ENCODE measurements at regions not wholly inside any gene's neighbourhood (a gene's known extent, or its start where the extent isn't known, plus 50 kb on each side); places are given as distances from the start of the nearest gene placed in this dataset.
"Not testable (repeated sequence)": the region's sequence is repeated elsewhere in the genome, so short reads cannot be mapped to it uniquely, and the experiment has no call there.

- TF ChIP-seq TP53 (CRISPR knock-in tag; IDR thresholded peaks at IDR 0.05) (no peak), HOXA7 (CRISPR knock-in tag; IDR thresholded peaks at IDR 0.05) (no peak), MYC (IDR thresholded peaks at IDR 0.05; ENCODE audit: borderline replicate concordance, low read length) (no peak), FOSL2 (IDR thresholded peaks at IDR 0.05) (no peak), FOSL2 (CRISPR knock-in tag; IDR thresholded peaks at IDR 0.05) (no peak), HEYL (CRISPR knock-in tag; IDR thresholded peaks at IDR 0.05) (no peak), ZSCAN20 (CRISPR knock-in tag; IDR thresholded peaks at IDR 0.05) (no peak), NPAS2 (CRISPR knock-in tag; IDR thresholded peaks at IDR 0.05; ENCODE audit: borderline replicate concordance) (no peak)
- TF ChIP-seq, protein P1, sequence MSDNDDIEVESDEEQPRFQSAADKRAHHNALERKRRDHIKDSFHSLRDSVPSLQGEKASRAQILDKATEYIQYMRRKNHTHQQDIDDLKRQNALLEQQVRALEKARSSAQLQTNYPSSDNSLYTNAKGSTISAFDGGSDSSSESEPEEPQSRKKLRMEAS (IDR thresholded peaks at IDR 0.05): no peak
- ChIA-PET POLR2A (interaction anchor here (0.6 kb wide), 1 partner anchor 376 kb away, joined by 3 read pairs; no protein-coding TSS in a partner anchor), CTCF (interaction anchor here (0.5 to 1.1 kb wide), 2 partner anchors 45 to 107 kb away, joined by 3 to 4 read pairs; no protein-coding TSS in a partner anchor)
- no peak for FAIRE-seq
- no peaks in the 10 kb centered on the region for H3K4me1 ChIP-seq
- 0 out of 6 replicates have a peak, but pooled peaks of 1 of the 2 experiments have one; percentile 43 for ATAC-seq
- no peak overlapping the region for H3K4me2 ChIP-seq
- H3K4me3 ChIP-seq: no peak overlapping the region
- 73% methylated on average over 4 of the region's 4 CpGs for WGBS (ENCODE audit: missing lambda C conversion rate)
- H3K27ac ChIP-seq: no peak overlapping the region
- 0 out of 3 replicates have a peak, but pooled peaks cover 4% of the 10 kb centered on the region for H3K9me3 ChIP-seq
- no peak for DNase-seq (ENCODE audit: low read depth in 1 of 2, low spot score in 1 of 2)
These were observed 75.1 kb downstream of the TEX35 start for GRCh38 chr1:178587975-178588374.

DNA sequence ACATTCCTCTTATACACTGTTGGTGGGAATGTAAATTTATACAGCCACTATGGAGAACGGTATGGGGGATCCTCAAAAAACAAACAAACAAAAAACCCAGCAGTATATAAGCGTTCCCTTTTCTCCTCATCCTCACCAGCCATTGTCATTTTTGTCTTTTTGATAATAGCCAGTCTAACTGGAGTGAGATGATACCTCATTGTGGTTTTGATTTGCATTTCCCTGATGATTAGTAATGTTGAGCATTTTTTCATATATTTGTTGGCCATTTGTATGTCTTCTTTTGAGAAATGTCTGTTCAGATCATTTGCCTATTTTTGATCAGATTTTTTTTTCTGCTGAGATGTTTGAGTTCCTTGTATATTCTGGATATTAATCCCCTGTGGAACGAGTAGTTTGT lies 76.1 kb downstream of the TEX35 start:
- H3K4me1 ChIP-seq; H3K27ac ChIP-seq; POLR2A ChIA-PET; H3K4me2 ChIP-seq; H3K4me3 ChIP-seq; ATAC-seq; DNase-seq (ENCODE audit: low read depth in 1 of 2, low spot score in 1 of 2); FAIRE-seq; H3K9me3 ChIP-seq: not testable (repeated sequence)
- 25% methylated on average over 3 of the region's 3 CpGs for WGBS (ENCODE audit: missing lambda C conversion rate)
- CTCF ChIA-PET: interaction anchor here (0.6 kb wide), 1 partner anchor 30 kb away, joined by 3 read pairs; no protein-coding TSS in a partner anchor

DNA sequence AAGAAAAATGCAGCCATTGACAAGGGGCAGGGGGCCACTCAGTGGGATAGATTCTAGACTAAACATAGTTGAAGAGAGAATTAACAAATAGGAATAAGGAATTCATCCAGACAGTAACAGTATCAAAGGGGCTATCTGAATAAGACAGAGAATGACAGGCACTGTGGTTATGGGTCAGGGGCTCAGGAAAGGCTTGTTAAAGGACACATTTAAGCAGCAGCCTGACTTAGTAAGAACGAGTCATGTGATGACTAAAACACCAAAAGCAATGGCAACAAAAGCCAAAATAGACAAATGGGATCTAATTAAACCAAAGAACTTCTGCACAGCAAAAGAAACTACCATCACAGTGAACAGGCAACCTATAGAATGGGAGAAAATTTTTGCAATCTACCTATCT lies 78.9 kb downstream of the TEX35 start:
- ATAC-seq; H3K4me1 ChIP-seq; FAIRE-seq; H3K4me3 ChIP-seq; H3K4me2 ChIP-seq; DNase-seq (ENCODE audit: low read depth in 1 of 2, low spot score in 1 of 2); H3K27ac ChIP-seq; H3K9me3 ChIP-seq: not testable (repeated sequence)
- CTCF ChIA-PET: interaction anchor here (1.1 kb wide), 1 partner anchor 10 kb away, joined by 4 read pairs; no protein-coding TSS in a partner anchor
- POLR2A ChIA-PET: interaction anchor here (1.0 kb wide), 1 partner anchor 33 kb away, joined by 3 read pairs; no protein-coding TSS in a partner anchor
- 15% methylated on average over 1 of the region's 1 CpG for WGBS (ENCODE audit: missing lambda C conversion rate)

- DNase-seq (ENCODE audit: low read depth in 1 of 2, low spot score in 1 of 2): no peak
- POLR2A ChIA-PET: no interaction called here
- ATAC-seq: no peak
- 0 out of 3 replicates have a peak, but pooled peaks cover 4% of the 10 kb centered on the region for H3K9me3 ChIP-seq
- H3K4me2 ChIP-seq: no peak overlapping the region
- H3K27ac ChIP-seq: no peak overlapping the region
- TF ChIP-seq POLR2AphosphoS2 (conservative IDR thresholded peaks at IDR 0.05; ENCODE audit: low read length) (no peak), FOSL2 (IDR thresholded peaks at IDR 0.05) (no peak), FOSL2 (CRISPR knock-in tag; IDR thresholded peaks at IDR 0.05) (no peak), RFX5 (IDR thresholded peaks at IDR 0.05) (no peak), NPAS2 (CRISPR knock-in tag; IDR thresholded peaks at IDR 0.05; ENCODE audit: borderline replicate concordance) (no peak), BHLHE40 (IDR thresholded peaks at IDR 0.05; ENCODE audit: low read depth, low read length) (no peak), RARB (CRISPR knock-in tag; IDR thresholded peaks at IDR 0.05) (no peak), ZC3H11A (IDR thresholded peaks at IDR 0.05) (no peak), MYC (IDR thresholded peaks at IDR 0.05; ENCODE audit: borderline replicate concordance, low read length) (no peak), HOXB13 (CRISPR knock-in tag; IDR thresholded peaks at IDR 0.05; ENCODE audit: low read depth) (no peak), CEBPB (IDR thresholded peaks at IDR 0.05) (no peak), BCL3 (IDR thresholded peaks at IDR 0.05) (no peak), ZFP36 (IDR thresholded peaks at IDR 0.05; ENCODE audit: borderline replicate concordance, partially characterized antibody) (no peak), KDM5A (IDR thresholded peaks at IDR 0.05) (no peak), HEYL (CRISPR knock-in tag; IDR thresholded peaks at IDR 0.05) (no peak), HOXA7 (CRISPR knock-in tag; IDR thresholded peaks at IDR 0.05) (no peak), RAD21 (conservative IDR thresholded peaks at IDR 0.05 in 1 of 2, IDR thresholded peaks at IDR 0.05 in 1 of 2) (no peak)
- TF ChIP-seq, protein P2, sequence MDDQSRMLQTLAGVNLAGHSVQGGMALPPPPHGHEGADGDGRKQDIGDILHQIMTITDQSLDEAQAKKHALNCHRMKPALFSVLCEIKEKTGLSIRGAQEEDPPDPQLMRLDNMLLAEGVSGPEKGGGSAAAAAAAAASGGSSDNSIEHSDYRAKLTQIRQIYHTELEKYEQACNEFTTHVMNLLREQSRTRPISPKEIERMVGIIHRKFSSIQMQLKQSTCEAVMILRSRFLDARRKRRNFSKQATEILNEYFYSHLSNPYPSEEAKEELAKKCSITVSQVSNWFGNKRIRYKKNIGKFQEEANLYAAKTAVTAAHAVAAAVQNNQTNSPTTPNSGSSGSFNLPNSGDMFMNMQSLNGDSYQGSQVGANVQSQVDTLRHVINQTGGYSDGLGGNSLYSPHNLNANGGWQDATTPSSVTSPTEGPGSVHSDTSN (IDR thresholded peaks at IDR 0.05): no peak
- TF ChIP-seq, protein P3, sequence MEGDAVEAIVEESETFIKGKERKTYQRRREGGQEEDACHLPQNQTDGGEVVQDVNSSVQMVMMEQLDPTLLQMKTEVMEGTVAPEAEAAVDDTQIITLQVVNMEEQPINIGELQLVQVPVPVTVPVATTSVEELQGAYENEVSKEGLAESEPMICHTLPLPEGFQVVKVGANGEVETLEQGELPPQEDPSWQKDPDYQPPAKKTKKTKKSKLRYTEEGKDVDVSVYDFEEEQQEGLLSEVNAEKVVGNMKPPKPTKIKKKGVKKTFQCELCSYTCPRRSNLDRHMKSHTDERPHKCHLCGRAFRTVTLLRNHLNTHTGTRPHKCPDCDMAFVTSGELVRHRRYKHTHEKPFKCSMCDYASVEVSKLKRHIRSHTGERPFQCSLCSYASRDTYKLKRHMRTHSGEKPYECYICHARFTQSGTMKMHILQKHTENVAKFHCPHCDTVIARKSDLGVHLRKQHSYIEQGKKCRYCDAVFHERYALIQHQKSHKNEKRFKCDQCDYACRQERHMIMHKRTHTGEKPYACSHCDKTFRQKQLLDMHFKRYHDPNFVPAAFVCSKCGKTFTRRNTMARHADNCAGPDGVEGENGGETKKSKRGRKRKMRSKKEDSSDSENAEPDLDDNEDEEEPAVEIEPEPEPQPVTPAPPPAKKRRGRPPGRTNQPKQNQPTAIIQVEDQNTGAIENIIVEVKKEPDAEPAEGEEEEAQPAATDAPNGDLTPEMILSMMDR (IDR thresholded peaks at IDR 0.05): no peak
- TF ChIP-seq, protein P4, sequence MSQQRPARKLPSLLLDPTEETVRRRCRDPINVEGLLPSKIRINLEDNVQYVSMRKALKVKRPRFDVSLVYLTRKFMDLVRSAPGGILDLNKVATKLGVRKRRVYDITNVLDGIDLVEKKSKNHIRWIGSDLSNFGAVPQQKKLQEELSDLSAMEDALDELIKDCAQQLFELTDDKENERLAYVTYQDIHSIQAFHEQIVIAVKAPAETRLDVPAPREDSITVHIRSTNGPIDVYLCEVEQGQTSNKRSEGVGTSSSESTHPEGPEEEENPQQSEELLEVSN (IDR thresholded peaks at IDR 0.05; ENCODE audit: borderline replicate concordance, low read depth): no peak
- TF ChIP-seq, protein P5, sequence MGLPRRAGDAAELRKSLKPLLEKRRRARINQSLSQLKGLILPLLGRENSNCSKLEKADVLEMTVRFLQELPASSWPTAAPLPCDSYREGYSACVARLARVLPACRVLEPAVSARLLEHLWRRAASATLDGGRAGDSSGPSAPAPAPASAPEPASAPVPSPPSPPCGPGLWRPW (IDR thresholded peaks at IDR 0.05): no peak
- no peak overlapping the region for H3K4me3 ChIP-seq
- CTCF ChIA-PET: no interaction called here
- H3K4me1 ChIP-seq: no peaks in the 10 kb centered on the region
- FAIRE-seq: no peak
These were observed 80.6 kb downstream of the TEX35 start for GRCh38 chr1:178593515-178593914.
